D721Med (cell line): ENCODE measurements at regions not wholly inside any gene's neighbourhood (a gene's known extent, or its start where the extent isn't known, plus 50 kb on each side); places are given as distances from the start of the nearest gene placed in this dataset.

Experiments used
- DNase-seq: peaks from one replicate; pipeline ENCODE4 v3.0.0; 2011; ENCODE audit warnings: low spot score; ENCODE audit not compliant: insufficient read length
- FAIRE-seq: peaks from 2 replicates; lab custom pipeline; 2011; peaks lifted over from hg19 to GRCh38; lab: Jason Lieb, UNC
- TF ChIP-seq, protein P1 (sequence below): IDR thresholded peaks from 2 replicates; pipeline ENCODE4 v1.5.1; 2012; ENCODE audit warnings: mild to moderate bottlenecking, control low read depth; ENCODE audit not compliant: insufficient read depth; ENCODE audit errors: missing control alignments

DNA sequence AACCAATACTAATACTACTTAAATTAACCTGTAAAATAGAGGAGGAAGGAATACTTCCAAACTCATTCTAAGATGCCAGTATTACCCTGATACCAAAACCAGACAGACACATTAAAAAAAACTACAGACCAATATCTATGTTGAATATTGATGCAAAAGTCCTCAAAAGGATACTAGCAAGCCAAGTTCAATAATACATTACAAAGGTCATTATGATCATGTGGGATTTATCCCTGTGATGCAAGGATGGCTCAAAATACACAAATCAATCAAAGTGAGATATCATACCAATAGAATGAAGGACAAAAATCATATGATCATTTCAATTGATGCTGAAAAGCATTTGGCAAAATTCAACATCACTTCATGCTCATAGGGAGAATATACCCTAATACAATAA is 97.2 kb upstream of the ATXN7L3B start:
- TF ChIP-seq, protein P1, sequence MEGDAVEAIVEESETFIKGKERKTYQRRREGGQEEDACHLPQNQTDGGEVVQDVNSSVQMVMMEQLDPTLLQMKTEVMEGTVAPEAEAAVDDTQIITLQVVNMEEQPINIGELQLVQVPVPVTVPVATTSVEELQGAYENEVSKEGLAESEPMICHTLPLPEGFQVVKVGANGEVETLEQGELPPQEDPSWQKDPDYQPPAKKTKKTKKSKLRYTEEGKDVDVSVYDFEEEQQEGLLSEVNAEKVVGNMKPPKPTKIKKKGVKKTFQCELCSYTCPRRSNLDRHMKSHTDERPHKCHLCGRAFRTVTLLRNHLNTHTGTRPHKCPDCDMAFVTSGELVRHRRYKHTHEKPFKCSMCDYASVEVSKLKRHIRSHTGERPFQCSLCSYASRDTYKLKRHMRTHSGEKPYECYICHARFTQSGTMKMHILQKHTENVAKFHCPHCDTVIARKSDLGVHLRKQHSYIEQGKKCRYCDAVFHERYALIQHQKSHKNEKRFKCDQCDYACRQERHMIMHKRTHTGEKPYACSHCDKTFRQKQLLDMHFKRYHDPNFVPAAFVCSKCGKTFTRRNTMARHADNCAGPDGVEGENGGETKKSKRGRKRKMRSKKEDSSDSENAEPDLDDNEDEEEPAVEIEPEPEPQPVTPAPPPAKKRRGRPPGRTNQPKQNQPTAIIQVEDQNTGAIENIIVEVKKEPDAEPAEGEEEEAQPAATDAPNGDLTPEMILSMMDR = no peak
- FAIRE-seq (no peak), DNase-seq (no peak)

DNA sequence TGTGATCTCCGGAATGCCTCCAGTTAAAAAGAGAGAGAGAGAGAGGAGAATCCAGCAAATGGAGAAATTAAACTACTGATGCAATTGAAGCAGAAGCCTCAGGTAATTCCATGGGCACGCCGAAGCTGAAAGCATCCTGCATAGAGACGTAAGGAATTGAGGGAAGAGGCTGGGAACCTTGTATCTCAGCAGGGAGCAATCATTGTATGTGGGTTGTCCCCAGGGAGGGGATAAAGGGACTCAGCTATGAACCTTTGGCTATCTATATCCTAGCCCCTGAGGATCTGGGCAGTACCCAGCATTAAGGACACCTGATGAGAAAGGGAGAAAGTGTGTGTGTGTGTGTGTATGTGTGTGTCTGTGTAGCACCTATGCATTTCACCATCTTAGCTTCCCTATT is 95.8 kb upstream of the ATXN7L3B start:
- DNase-seq (no peak), FAIRE-seq (no peak)
- TF ChIP-seq, protein P1 = no peak

DNA sequence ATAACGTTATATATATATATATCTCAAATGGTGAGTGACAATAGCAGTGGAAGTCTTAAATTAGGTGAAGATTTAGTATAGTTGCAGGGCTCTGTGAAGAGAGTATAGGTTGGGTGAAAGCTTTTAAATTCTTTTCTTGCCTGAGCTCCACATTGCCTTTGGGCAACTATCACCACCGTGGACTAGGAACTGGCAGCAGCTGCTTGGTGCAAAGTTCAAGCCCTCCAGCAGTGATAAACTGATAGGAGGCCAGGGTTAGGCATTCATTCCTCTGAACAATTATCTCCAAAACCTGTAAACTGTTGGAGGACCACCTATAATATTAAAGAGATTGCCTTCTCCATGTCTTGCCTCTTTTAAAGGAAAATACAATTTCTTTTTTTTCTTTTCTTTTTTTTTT is 91.2 kb upstream of the ATXN7L3B start:
- no peak for DNase-seq
- no peak for FAIRE-seq
- TF ChIP-seq, protein P1 = no peak

DNA sequence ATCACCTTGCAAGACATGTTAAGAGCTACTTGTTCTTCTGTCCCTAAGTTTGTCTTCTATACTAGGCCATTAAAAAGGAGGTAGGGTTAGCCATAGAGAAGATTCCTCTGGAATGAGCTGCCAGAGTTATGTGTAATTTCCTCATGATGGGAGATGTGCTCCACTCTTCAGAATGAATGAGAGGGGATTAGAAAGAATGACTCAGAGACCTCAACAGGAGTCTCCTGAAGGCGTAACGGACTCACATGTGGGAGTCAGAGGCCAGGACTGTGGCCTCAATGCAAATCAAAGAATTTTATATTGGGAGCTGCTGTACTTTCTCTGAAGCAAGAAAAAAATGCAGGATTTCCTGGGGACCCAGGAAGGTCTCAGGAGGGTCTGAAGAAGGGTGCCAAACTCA is 87.8 kb upstream of the ATXN7L3B start:
- DNase-seq (no peak), FAIRE-seq (no peak)
- TF ChIP-seq, protein P1 = no peak

DNA sequence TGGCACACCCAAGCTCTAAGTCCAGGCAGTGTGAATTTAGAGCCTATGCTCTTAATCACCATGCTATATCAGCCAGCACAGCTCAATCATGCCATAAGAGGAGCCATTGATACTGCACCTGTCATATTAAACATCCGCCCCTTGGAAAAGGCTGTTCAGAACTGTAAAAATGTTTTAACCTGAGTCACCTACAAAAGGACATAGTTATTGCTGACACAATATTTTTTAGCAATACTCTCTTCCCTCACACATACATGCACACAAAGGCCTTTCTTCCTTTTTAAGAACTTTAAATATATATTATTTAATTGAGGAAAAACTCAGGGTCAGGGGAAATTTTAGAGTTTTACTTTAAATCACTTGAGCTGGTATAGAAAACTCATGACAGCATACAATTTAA is 83.5 kb upstream of the ATXN7L3B start:
- FAIRE-seq (no peak), DNase-seq (no peak)
- TF ChIP-seq, protein P1 = no peak

DNA sequence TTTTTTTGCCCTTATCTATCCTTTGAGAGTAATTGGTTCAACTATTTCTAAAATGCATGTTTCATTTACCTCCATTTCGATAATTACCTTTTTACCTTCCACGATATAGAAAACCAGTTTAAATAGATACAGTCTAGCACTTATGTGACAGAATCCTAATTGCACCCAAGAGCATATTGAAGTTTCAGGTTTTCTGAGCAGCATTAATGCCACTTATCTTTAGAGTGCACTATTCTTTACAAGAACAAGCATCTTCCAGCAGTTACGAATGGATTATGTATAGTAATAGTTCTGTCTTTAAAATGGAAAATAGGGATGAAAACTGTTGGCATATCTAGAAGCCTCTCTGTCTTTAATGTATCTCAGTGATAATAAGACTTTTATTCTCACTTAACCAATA is 82.2 kb upstream of the ATXN7L3B start:
- DNase-seq = no peak
- TF ChIP-seq, protein P1 = no peak
- FAIRE-seq = no peak

DNA sequence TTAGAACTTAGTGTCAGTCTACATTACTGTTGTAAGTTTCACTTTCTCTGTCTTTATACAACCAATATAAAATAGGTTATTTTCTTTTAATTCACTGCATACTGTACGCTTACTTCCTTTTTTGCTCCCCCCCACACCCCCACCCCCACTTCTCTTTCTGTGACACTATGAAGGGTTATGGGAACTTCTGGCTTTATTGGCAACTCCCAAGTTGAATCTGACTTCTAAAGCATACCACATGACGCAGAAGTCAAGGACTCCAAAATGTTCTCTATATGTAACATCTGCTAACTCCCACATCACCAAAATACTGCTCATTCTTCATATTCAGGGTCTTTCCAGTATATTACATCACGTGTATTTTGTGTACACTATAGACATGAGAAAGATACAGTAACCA is 81.2 kb upstream of the ATXN7L3B start:
- TF ChIP-seq, protein P1 = no peak
- DNase-seq (no peak), FAIRE-seq (no peak)
